Activated naive CD4-positive, alpha-beta T cell treated with anti-CD3 and anti-CD28 coated beads, Interleukin-2, amount 50 U/mL, for 24 hours (primary cell): ENCODE measurements at regions not wholly inside any gene's neighbourhood (a gene's known extent, or its start where the extent isn't known, plus 50 kb on each side); places are given as distances from the start of the nearest gene placed in this dataset.
"Not testable (repeated sequence)": the region's sequence is repeated elsewhere in the genome, so short reads cannot be mapped to it uniquely, and the experiment has no call there.

Experiments
- H3K27ac Mint-ChIP-seq: one replicate; pipeline ENCODE4 v1.8.0; 2021; ENCODE audit warnings: mild to moderate bottlenecking, mixed read lengths
- H3K27me3 Mint-ChIP-seq: one replicate; pipeline ENCODE4 v1.8.0; 2021; ENCODE audit warnings: mixed read lengths
- H3K36me3 Mint-ChIP-seq: one replicate; pipeline ENCODE4 v1.8.0; 2021; ENCODE audit warnings: mixed read lengths
- H3K4me1 Mint-ChIP-seq: one replicate; pipeline ENCODE4 v1.8.0; 2021; ENCODE audit warnings: mixed read lengths
- H3K4me3 Mint-ChIP-seq: one replicate; pipeline ENCODE4 v1.8.0; 2021; ENCODE audit warnings: mild to moderate bottlenecking, mixed read lengths
- H3K9me3 Mint-ChIP-seq: one replicate; pipeline ENCODE4 v1.8.0; 2021; ENCODE audit warnings: mixed read lengths

DNA sequence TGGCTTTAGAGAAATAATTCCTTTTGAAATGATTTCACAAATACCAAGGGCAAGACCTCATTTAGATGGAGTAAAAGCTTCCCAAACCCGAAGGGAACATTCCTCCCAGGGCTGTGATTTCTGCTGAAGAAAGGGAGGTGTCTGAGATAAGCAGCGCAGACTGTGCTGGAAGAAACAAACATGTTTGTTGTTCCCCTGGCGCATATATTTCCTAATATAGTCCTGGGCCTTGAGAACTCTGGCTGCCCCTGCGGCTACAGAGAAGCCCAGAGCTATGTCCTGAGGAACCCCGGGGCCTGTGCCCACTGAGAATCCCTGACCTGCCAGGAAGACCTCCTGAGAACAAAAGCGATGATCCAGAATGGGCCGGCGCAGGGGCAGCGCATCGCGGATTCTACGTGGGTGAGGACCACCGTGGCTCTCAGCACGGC is 372.6 kb upstream of the NT5C1B start:
- Mint-ChIP-seq H3K36me3 (peaks cover 8% of the 10 kb centered on the region), H3K27ac (no peak overlapping the region), H3K27me3 (peaks cover 2% of the 10 kb centered on the region), H3K9me3 (peaks cover 7% of the 10 kb centered on the region), H3K4me3 (no peak overlapping the region), H3K4me1 (no peaks in the 10 kb centered on the region)

DNA sequence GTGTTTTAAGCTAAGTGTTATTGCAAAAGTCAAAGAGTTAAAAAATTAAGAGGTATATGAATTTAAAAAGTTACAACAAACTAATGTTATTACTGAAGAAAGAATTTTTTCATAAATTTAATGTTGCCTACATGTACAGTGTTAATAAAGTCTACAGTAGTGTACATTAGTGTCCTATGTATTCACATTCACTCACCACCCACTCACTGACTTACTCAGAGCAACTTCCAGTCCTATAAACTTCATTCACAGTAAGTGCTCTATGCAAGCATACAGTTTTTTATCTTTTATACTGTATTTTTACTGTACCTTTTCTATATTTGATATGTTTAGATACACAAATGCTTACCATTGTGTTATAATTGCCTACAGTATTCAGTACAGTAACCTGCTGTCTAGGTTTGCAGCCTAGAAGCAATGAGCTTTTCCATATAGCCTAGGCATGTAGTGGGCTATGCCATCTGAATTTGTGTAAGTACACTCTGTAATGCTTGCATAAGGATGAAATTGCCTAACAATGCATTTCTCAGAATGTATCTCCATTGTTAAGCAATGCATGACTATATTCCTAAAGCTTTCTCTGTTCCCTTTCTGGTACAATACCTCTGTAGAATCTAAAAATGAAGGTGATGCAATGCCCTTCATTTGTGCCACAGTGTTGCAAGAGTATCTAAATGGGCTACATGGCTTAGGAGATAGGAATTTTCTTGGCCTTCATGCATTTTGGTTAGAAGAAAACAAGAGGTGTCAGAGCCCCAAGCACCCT is 370.8 kb upstream of the NT5C1B start:
- Mint-ChIP-seq H3K27ac (no peak overlapping the region), H3K4me1 (no peaks in the 10 kb centered on the region), H3K27me3 (no peaks in the 10 kb centered on the region), H3K4me3 (no peak overlapping the region), H3K9me3 (peaks cover 7% of the 10 kb centered on the region), H3K36me3 (peaks cover 6% of the 10 kb centered on the region)

DNA sequence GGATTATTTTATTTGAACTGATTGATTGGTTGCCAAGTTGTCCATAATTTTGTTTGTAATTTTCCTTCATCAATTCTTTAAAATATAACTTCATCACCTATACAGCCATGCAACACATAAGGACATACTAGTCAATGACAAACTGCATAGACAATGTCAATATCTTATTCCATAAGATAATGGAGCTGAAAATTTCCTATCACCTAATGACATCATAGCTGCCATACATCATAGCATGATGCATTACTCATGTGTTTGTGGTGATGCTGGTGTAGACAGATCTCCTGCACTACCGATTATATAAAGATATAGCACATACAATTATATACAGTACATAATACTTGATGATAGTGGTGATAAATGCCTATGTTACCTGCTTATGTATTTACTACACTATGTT is 369.8 kb upstream of the NT5C1B start:
- Mint-ChIP-seq H3K4me1 (no peaks in the 10 kb centered on the region), H3K9me3 (peaks cover 7% of the 10 kb centered on the region), H3K36me3 (peaks cover 6% of the 10 kb centered on the region), H3K4me3 (no peak overlapping the region), H3K27ac (no peak overlapping the region), H3K27me3 (no peaks in the 10 kb centered on the region)

DNA sequence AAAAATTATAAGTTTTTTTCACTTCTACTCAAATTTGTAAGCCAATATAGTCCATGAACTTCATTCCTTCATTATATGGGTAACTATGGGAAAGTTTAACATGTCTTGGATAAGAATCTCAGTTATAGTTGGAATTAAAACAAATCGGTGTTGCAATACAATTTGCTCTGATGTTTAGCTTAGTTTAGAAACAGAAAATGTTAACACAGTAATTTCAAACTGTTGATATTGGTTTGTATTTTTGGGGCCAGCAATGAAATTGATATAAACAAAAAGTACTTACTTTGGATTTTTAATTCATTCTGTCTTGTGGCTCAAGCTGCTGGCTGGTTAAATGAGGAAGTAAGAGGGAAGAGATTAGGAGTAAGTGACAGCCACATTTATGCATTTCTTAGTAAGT is 368.5 kb upstream of the NT5C1B start:
- Mint-ChIP-seq H3K36me3 (peaks cover 7% of the 10 kb centered on the region), H3K27me3 (no peaks in the 10 kb centered on the region), H3K27ac (no peak overlapping the region), H3K9me3 (peaks cover 3% of the 10 kb centered on the region), H3K4me1 (no peaks in the 10 kb centered on the region), H3K4me3 (no peak overlapping the region)

DNA sequence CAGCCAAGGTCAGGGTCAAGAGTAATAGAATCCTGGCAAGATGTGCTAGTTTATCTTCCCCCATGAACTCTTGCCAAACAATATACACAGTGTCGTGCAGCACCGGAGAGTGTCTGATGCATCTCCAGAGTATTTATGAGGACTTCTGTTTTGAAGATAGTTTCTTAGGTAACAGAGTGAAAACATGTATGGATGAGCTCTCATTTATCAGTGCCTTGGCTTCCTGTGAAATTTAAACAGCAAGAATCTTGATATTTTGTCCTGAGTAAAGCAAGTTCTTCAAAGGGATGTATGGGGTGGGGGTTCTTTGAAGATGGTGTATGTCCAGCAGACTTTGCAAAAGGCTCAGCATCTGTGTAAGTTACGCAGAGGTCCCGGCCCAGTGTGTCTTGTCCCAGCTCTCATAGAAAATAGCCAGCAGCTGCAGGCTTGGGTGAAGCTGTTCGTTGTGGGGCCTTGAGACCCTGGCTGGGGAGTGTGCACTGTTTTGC is 361.0 kb upstream of the NT5C1B start:
- Mint-ChIP-seq H3K27ac (no peak overlapping the region), H3K4me1 (no peaks in the 10 kb centered on the region)

DNA sequence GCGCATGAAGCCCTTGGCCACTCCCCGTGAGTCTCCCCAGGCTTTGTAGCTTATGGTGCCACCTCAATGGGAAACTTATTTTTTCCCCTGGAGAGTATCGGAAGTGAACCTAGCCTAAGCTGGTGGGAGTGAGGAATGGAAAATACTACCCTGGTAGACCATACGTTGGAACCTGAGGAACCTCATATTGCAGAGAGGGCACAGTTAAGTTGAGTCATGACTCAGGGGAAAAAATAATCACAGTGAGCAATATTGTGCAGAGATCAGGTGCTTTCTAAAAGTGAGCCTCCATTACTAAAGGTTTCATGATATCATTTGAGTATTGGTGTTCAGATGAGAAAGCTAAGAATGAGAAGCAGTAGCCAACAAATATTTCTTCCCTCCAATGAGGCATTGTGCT is 360.5 kb upstream of the NT5C1B start:
- Mint-ChIP-seq H3K4me1 (no peaks in the 10 kb centered on the region), H3K4me3 (no peak overlapping the region), H3K27me3 (no peaks in the 10 kb centered on the region), H3K36me3 (peaks cover 4% of the 10 kb centered on the region), H3K27ac (no peak overlapping the region), H3K9me3 (no peaks in the 10 kb centered on the region)

More for the DNA sequence above, 361.0 kb upstream of the NT5C1B start:
- Mint-ChIP-seq H3K4me3 (no peak overlapping the region), H3K36me3 (peaks cover 4% of the 10 kb centered on the region), H3K9me3 (no peaks in the 10 kb centered on the region), H3K27me3 (no peaks in the 10 kb centered on the region)

DNA sequence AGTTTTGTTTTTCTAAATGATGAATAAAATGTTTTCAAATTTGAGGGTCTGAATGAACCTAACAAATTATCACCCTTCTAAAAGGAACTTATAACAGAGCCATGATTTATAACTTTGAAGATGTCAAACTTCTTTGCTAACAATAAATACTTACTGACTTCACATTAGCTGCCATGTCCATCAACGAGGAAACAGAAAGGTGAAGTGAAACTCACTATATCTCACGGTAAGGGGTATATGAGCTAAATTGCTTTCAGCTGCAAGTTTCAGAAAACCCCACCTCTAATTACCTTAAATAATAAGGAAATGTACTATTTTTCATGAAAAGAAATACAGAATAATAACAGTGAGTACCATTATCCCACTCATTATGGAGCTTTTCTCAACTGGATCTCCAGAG is 350.8 kb upstream of the NT5C1B start:
- H3K27ac Mint-ChIP-seq: no peak overlapping the region

DNA sequence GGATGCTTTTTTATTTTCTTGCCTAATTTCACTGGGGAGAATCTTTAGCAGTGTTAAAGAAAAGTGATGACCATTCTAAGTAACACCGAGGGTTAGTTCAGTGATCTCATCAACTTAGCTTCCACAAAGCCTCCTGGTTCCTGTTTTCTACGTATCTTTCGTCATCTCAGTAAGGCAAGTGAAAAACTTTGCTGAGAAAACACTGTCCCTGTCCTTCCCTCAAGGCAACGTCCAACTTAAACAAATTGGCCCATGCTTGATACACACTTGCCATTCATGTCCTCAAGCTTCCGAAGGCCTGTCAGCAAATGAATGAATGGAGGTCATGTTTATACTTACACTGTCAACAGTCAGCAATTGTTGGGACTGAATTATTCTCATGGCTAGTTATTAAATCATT is 350.4 kb upstream of the NT5C1B start:
- not testable (repeated sequence) for H3K4me3 Mint-ChIP-seq, H3K36me3 Mint-ChIP-seq, H3K27ac Mint-ChIP-seq, H3K4me1 Mint-ChIP-seq, H3K9me3 Mint-ChIP-seq, H3K27me3 Mint-ChIP-seq

More for the DNA sequence above, 350.8 kb upstream of the NT5C1B start:
- no peaks in the 10 kb centered on the region for H3K27me3 Mint-ChIP-seq
- H3K4me1 Mint-ChIP-seq: no peaks in the 10 kb centered on the region
- H3K36me3 Mint-ChIP-seq: peaks cover 4% of the 10 kb centered on the region
- no peak overlapping the region for H3K4me3 Mint-ChIP-seq
- no peaks in the 10 kb centered on the region for H3K9me3 Mint-ChIP-seq

DNA sequence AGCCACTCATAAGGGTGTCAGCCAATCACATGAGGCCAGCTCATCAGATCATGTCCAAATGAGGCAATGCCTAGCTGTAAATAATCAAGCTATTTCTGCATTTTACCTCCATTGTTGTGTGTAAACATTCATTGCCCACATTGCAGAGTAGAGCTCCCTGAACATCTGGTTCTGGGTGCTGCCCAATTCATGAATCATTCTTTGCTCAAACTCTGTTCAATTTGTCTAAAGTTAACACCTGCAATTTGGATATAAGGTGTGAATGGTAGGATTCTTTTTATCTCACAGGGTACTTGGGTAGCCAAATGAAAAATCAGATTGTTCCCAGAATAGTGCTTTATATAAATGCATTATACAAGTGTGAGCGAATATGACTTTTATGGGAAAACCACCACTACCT is 345.5 kb upstream of the NT5C1B start:
- H3K9me3 Mint-ChIP-seq: no peaks in the 10 kb centered on the region
- H3K4me1 Mint-ChIP-seq: no peaks in the 10 kb centered on the region
- peaks cover 2% of the 10 kb centered on the region for H3K36me3 Mint-ChIP-seq
- H3K27ac Mint-ChIP-seq: no peak overlapping the region
- no peaks in the 10 kb centered on the region for H3K27me3 Mint-ChIP-seq
- no peak overlapping the region for H3K4me3 Mint-ChIP-seq

DNA sequence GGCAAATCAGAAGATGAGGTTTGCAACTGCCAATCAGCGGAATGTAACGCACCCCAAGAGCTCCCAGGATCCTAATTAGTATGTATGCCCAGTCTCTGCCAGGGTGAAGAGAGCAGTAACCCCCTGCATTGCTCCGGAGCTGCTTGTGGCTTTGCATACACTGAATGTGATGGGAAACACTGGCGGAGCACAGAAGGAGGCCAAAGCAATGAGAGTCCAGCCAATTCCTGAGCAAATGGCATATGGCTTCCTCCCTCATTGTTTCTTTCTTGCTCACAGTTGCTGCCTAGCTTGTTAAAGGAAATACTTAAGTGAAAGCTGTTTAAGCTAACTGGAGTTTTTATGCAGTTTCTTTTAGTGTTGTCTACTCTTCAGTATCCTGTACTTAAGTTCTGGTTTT is 343.5 kb upstream of the NT5C1B start:
- Mint-ChIP-seq H3K27me3 (no peaks in the 10 kb centered on the region), H3K36me3 (peaks cover 2% of the 10 kb centered on the region), H3K27ac (no peak overlapping the region), H3K4me1 (no peaks in the 10 kb centered on the region), H3K4me3 (no peak overlapping the region), H3K9me3 (no peaks in the 10 kb centered on the region)

DNA sequence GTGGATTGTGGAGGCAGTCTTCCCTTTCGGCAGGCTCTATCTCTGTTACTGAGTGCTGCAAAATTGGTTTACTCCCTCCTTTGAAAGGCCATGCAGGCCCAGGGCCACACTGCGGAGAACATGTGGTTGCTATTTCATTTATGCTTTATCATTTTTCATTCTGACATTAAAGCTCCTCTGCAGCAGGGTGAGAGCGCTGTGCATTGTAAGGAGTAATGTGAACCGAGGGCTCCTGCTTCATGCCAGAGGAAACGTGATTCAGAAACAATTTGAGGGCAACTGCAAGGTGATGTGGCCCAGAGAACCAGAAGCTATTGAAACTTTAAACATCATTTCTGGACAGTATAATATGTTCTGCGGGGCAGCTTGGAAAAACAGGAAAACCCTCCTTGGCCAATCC is 341.6 kb upstream of the NT5C1B start:
- H3K4me1 Mint-ChIP-seq: no peaks in the 10 kb centered on the region
- H3K36me3 Mint-ChIP-seq: peaks cover 4% of the 10 kb centered on the region
- no peaks in the 10 kb centered on the region for H3K27me3 Mint-ChIP-seq
- H3K4me3 Mint-ChIP-seq: no peak overlapping the region
- H3K9me3 Mint-ChIP-seq: peaks cover 4% of the 10 kb centered on the region
- H3K27ac Mint-ChIP-seq: no peak overlapping the region

DNA sequence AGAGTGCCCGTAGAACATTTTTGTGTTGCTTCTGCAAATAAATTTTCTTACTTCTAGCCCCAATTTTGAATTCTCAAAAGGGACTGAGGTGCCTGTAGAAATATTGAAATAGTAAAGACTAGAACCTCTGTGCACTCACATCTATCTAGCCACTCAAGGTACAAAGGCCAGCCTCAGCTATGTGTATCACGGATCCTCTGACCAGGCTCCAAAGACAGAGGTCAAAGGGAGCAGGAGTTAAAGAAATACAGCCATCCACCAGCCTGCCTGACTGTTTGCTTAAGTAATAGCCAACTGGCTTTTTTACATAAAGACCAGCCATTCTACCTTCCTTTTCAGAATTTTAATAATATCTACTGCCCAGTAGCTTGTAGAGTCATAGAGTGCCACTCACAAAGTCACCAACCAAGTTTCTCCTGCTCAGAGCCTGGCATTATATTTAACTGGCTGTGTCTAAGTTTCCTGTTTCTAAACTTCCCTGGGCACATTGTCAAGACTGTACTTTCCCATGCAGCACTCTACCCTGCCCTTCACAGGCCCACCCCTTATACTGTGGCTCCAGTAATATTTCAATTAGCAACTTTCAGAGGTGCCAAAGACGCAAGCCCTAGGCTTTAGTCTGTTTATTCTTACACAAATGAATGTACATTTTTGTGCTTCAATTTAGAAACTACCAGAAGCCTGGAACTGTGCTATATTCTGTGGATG is 338.3 kb upstream of the NT5C1B start:
- Mint-ChIP-seq H3K27me3 (no peaks in the 10 kb centered on the region), H3K4me1 (no peaks in the 10 kb centered on the region), H3K4me3 (no peak overlapping the region), H3K27ac (no peak overlapping the region), H3K36me3 (peaks cover 8% of the 10 kb centered on the region), H3K9me3 (peaks cover 4% of the 10 kb centered on the region)

DNA sequence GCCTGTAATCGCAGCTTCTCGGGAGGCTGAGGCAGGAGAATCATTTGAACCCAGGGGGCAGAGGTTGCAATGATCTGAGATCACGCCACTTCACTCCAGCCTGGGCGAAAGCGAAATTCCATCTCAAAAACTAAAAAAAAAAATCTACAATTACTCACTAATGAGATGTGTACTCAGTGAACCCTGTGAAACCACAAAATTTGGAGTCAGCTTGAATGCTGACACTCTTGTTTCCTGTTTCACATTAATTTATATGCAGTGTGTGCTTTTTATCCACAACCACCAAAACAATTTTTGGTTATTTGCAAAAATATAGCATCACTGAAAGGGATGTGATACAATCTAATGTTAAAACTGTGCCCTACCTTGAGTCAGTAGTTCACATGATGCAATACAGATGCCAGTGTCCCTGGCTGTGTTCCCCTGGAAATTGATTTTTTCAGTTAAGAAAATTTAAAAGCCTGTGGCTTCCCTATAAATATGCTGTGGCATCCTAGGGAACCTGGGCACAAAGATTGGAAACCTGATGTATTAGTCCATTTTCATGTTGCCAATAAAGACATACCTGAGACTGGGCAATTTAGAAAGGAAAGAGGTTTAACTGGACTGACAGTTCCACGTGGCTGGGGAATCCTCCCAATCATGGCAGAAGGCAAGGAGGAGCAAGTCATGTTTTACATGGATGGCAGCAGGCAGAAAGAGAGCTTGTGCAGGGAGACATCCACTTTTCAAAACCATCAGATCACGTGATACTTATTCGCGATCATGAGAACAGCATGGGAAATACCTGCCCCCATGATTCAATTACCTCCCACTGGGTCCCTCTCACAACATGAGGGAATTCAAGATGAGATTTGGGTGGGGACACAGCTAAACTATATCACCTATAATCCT is 337.5 kb upstream of the NT5C1B start:
- Mint-ChIP-seq H3K4me3 (no peak overlapping the region), H3K4me1 (no peaks in the 10 kb centered on the region), H3K9me3 (peaks cover 4% of the 10 kb centered on the region), H3K36me3 (peaks cover 15% of the 10 kb centered on the region), H3K27ac (no peak overlapping the region), H3K27me3 (no peaks in the 10 kb centered on the region)

DNA sequence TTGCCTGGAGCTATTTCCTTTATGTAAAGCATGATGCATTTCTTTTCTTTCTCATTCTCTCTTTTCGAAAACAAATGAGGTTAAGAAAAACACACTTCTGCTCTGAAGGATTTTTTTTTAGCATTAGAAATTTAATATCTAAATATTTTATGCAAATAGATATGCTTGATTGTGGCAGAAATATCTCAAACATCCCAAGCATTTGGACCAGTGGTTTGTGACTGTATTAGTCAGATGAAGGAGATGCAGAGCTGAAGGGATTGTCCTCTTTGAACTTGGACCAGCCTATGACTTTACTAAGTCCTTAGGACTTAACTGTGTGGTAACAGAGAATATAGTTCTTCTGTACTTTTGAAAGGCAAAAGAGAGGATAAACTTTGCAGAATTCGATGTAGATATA is 335.9 kb upstream of the NT5C1B start:
- no peak overlapping the region for H3K4me3 Mint-ChIP-seq
- H3K27me3 Mint-ChIP-seq: no peaks in the 10 kb centered on the region
- H3K27ac Mint-ChIP-seq: no peak overlapping the region
- H3K36me3 Mint-ChIP-seq: peaks cover 19% of the 10 kb centered on the region
- no peaks in the 10 kb centered on the region for H3K4me1 Mint-ChIP-seq
- H3K9me3 Mint-ChIP-seq: peaks cover 4% of the 10 kb centered on the region

DNA sequence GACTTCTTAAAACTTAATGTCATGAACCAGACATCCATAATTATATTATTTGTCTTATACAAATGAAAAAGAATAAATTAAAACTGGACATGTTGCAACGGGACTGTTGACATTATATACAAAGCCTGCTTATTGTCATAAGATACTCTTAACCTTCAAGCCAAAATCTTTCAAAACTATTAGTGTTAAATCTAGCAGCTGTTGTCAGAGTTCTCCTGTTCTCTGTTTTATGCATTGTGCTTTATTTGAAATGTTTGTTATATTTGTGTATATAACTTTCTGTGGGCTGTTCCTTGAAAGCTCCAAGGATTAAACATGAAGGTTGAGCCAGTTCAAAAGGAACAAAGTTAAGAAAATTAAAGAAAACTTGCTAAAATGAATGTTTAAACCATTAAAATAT is 335.5 kb upstream of the NT5C1B start:
- Mint-ChIP-seq H3K4me3 (no peak overlapping the region), H3K9me3 (peaks cover 4% of the 10 kb centered on the region), H3K36me3 (peaks cover 20% of the 10 kb centered on the region), H3K4me1 (no peaks in the 10 kb centered on the region), H3K27ac (no peak overlapping the region), H3K27me3 (no peaks in the 10 kb centered on the region)

DNA sequence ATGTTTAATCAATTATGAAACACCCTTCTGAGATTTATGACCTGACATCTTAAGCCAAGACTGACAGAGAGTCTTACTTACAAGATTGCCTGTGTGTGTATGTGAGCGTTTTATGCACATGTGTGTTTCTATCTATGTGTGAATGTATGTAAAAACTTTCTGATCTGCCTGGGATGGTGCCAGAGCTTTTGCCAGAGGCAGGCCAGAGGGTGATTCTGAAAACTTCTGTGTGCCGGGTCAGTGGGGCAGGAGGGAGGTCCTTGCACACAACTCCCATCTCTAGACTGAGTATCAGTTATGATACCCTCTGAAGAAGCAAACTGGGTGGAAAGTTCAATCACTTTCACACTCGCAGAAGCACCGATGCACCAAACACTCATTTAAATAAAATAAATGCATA is 335.0 kb upstream of the NT5C1B start:
- H3K9me3 Mint-ChIP-seq: peaks cover 4% of the 10 kb centered on the region
- no peak overlapping the region for H3K4me3 Mint-ChIP-seq
- H3K36me3 Mint-ChIP-seq: peaks cover 20% of the 10 kb centered on the region
- H3K27me3 Mint-ChIP-seq: no peaks in the 10 kb centered on the region
- no peak overlapping the region for H3K27ac Mint-ChIP-seq
- no peaks in the 10 kb centered on the region for H3K4me1 Mint-ChIP-seq
